ENCODE measurements at regions not wholly inside any gene's neighbourhood (a gene's known extent, or its start where the extent isn't known, plus 50 kb on each side); places are given as distances from the start of the nearest gene placed in this dataset.

- TF ChIP-seq CTCF (conservative IDR thresholded peaks at IDR 0.05; ENCODE audit: low read depth, low read length): no peak
- no peak for TF ChIP-seq EZH2 (IDR thresholded peaks at IDR 0.05; ENCODE audit: borderline replicate concordance, low read depth, low read length, poor library complexity, severe bottlenecking)
Observed at GRCh38 chr2:71800851-71801250, 346.8 kb downstream of the CYP26B1 start.

All from A673 (cell line).